GM18508 (cell line): ENCODE measurements at regions not wholly inside any gene's neighbourhood (a gene's known extent, or its start where the extent isn't known, plus 50 kb on each side); places are given as distances from the start of the nearest gene placed in this dataset.

Experiments
- ATAC-seq: cut with Tn5 transposase; IDR thresholded peaks from one replicate; pipeline ENCODE4 v1.9.1; 2021; ENCODE audit warnings: moderate number of reproducible peaks; ENCODE audit not compliant: insufficient read depth, unreplicated experiment

GRCh38 chr5:133675376-133676154 is 63.2 kb upstream of the FSTL4 start:
- ATAC-seq = no peak

DNA sequence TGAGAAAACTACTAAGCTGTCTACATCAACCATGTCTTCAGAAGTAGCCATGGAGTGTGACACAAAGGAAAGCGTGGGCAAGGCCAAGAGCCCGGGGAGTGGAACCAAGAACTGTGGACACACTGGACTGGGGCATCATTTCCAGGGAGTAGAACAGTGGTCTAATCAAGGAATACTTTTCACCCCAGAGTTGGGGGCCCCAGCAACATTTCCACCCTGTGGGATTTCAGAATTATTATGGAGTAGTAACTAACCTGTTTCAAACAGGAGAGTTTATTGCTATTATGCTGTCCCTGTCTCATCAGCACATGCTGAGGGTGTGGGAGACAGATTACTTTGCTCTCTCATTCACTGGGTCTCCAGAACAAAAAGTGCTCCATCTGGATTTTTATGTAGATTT is 58.0 kb upstream of the FSTL4 start:
- ATAC-seq = no peak

DNA sequence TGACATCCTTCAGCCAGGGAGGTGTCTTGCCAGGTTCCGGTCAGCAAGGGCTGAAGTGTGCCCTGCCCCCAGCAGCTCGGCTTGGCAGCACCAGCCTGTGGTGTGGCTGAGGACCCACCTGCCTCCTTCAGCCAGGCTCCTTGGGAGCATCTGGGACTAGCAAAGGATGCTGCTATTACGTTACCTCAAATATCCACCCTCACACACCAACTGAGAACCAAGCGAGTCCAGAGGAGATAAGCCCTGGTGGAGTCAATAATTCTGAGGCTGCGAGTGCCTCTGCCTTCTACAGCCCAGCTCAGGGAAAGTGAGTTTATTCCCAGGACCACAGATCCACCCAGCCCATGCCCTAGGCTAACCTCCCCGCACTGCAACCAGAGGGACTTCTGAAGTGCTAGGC is 57.1 kb upstream of the FSTL4 start:
- no peak for ATAC-seq

DNA sequence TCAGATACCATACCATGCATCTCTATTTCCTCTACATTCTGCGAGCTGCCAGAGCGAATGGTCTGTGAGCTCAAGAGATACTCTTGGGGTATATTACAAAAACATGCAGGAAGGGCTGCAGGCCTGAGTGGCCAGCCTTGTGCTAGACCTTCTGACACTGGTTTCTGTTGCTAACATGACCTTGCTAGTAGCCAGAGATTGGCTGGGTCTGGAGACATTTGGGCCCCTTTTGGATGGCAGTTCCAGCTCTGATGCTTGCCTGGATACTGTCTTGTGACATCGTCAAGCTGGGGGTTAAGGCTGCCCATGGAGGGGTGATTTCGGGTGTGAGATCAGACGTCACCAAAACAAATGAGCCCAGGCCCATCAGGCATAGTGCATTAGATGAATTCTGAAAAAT is 56.1 kb upstream of the FSTL4 start:
- no peak for ATAC-seq

- no peak for ATAC-seq
These were observed 54.9 kb upstream of the FSTL4 start for GRCh38 chr5:133667217-133667616.

DNA sequence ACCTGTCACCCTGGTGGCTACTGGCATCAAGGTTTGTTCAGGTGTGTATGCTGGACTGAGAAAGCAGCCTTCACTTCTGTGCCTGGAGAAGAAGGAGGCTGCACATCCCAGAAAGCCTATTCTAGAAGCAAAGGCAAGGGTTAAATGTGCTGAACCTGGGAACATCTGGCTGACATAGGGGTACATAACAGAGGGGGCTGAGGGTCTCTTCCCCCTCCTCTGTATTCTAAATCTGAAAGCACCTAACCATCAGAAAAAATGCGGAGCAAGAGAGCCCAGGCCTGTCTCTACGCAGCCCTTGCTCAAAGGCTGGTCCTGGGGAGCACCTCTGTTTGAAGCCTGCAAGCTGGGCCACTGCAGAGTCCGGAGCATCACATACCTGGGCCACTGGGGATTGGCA is 53.2 kb upstream of the FSTL4 start:
- ATAC-seq = no peak

DNA sequence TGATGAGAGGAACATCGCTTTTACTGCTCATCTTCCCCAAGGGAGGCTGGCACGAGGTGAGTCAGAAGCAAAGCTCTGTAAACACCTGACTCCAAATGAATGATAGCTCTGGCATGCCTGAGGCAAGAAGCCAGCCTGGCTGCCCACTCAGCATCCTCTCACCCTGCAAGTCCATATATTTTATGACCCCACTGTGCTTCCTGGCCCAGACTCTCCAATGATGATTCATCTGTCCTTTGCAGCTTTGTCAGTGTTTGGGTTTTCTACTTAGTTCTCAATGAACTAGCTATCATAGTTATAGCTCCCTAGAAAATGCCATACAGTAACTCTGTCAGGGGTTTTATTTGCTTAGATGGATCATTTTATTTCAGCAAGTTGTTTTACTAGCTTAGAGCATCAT is 52.1 kb upstream of the FSTL4 start:
- ATAC-seq = no peak

GRCh38 chr5:133663397-133664054 is 51.2 kb upstream of the FSTL4 start:
- no peak for ATAC-seq

- no peak for ATAC-seq
These were observed 50.2 kb upstream of the FSTL4 start for GRCh38 chr5:133662578-133662977.
